Colonic mucosa (tissue), 4 donors: ENCODE measurements at regions not wholly inside any gene's neighbourhood (a gene's known extent, or its start where the extent isn't known, plus 50 kb on each side); places are given as distances from the start of the nearest gene placed in this dataset.

Source experiments
- DNase-seq: peaks from one replicate; pipeline ENCODE4 v3.0.0-alpha.2; 2020
- H3K27ac ChIP-seq: fragments of 200-600 bp; one replicate; pipeline ENCODE4 v1.8.0; 2021
- H3K27me3 ChIP-seq: fragments of 200-600 bp; one replicate; pipeline ENCODE4 v1.8.0; 2021
- H3K36me3 ChIP-seq: fragments of 200-600 bp; one replicate; pipeline ENCODE4 v1.8.0; 2021
- H3K4me1 ChIP-seq: fragments of 200-600 bp; one replicate; pipeline ENCODE4 v1.8.0; 2021; ENCODE audit warnings: mild to moderate bottlenecking
- H3K4me3 ChIP-seq: fragments of 200-600 bp; one replicate; pipeline ENCODE4 v1.8.0; 2021
- H3K9ac ChIP-seq, 2 donors: one replicate each; pipeline ENCODE4 v1.7.0; 2013; ENCODE audit warnings: control low read depth in 2 of 2, low read depth in 2 of 2, low read length in 2 of 2
- H3K9me3 ChIP-seq: fragments of 200-600 bp; one replicate; pipeline ENCODE4 v1.8.0; 2021
- CTCF ChIP-seq: fragments of 200-600 bp; IDR thresholded peaks from one replicate; pipeline ENCODE4 v1.8.0; 2022; ENCODE audit warnings: antibody characterized with exemption, mild to moderate bottlenecking
- intact Hi-C: fragments of 100-400 bp; cut with DNase I; formaldehyde crosslinking; loops from one replicate; pipeline ENCODE4 v1.14.1; 2022
- donor health status: healthy.
- donor health status: DM: no; HTN: no; CAD: no.
- donor health status: DM: no; HTN: no; CAD: no.

- no peak overlapping the region for H3K4me3 ChIP-seq
- TF ChIP-seq CTCF, result no peak
- DNase-seq, result no peak
- no peak overlapping the region for H3K9ac ChIP-seq
- no peaks in the 10 kb centered on the region for H3K9me3 ChIP-seq
- no peaks in the 10 kb centered on the region for H3K4me1 ChIP-seq
- no peak overlapping the region for H3K27ac ChIP-seq
- H3K27me3 ChIP-seq, result no peaks in the 10 kb centered on the region
- intact Hi-C loops, result no loop called here
- H3K36me3 ChIP-seq, result no peaks in the 10 kb centered on the region
Observed at GRCh38 chr6:92132957-92133356, 1286.4 kb downstream of the EPHA7 start.

- Histone ChIP-seq H3K27ac (no peak overlapping the region), H3K4me1 (no peaks in the 10 kb centered on the region), H3K36me3 (no peaks in the 10 kb centered on the region), H3K9me3 (no peaks in the 10 kb centered on the region), H3K27me3 (no peaks in the 10 kb centered on the region), H3K4me3 (no peak overlapping the region), H3K9ac (no peak overlapping the region)
- intact Hi-C loops, result no loop called here
- DNase-seq, result no peak
- TF ChIP-seq CTCF, result no peak
Observed at GRCh38 chr6:92132457-92132856, 1286.9 kb downstream of the EPHA7 start.

- H3K9me3 ChIP-seq, result no peaks in the 10 kb centered on the region
Observed at GRCh38 chr6:92130944-92131343, 1288.4 kb downstream of the EPHA7 start.

GRCh38 chr6:92126983-92127382 is 1292.4 kb downstream of the EPHA7 start:
- no peak overlapping the region for H3K4me3 ChIP-seq
- DNase-seq, result no peak
- intact Hi-C loops, result no loop called here
- no peak for TF ChIP-seq CTCF
- H3K9ac ChIP-seq, result no peak overlapping the region
- H3K27ac ChIP-seq, result no peak overlapping the region
- no peaks in the 10 kb centered on the region for H3K36me3 ChIP-seq
- H3K9me3 ChIP-seq, result no peaks in the 10 kb centered on the region
- H3K4me1 ChIP-seq, result no peaks in the 10 kb centered on the region
- H3K27me3 ChIP-seq, result no peaks in the 10 kb centered on the region

More at GRCh38 chr6:92130944-92131343, 1288.4 kb downstream of the EPHA7 start:
- H3K4me3 ChIP-seq, result no peak overlapping the region
- TF ChIP-seq CTCF, result no peak
- no peaks in the 10 kb centered on the region for H3K27me3 ChIP-seq
- H3K9ac ChIP-seq, result no peak overlapping the region
- DNase-seq, result no peak
- intact Hi-C loops, result no loop called here
- H3K27ac ChIP-seq, result no peak overlapping the region
- H3K36me3 ChIP-seq, result no peaks in the 10 kb centered on the region
- H3K4me1 ChIP-seq, result no peaks in the 10 kb centered on the region

- DNase-seq, result no peak
- H3K9ac ChIP-seq, result no peak overlapping the region
- H3K27me3 ChIP-seq, result no peaks in the 10 kb centered on the region
- no peaks in the 10 kb centered on the region for H3K9me3 ChIP-seq
- H3K4me3 ChIP-seq, result no peak overlapping the region
- no peaks in the 10 kb centered on the region for H3K36me3 ChIP-seq
- no peaks in the 10 kb centered on the region for H3K4me1 ChIP-seq
- intact Hi-C loops, result no loop called here
- no peak overlapping the region for H3K27ac ChIP-seq
- TF ChIP-seq CTCF, result no peak
Observed at GRCh38 chr6:92126088-92126487, 1293.3 kb downstream of the EPHA7 start.

- TF ChIP-seq CTCF, result no peak
- no peaks in the 10 kb centered on the region for H3K27me3 ChIP-seq
Observed at GRCh38 chr6:92125681-92126080, 1293.7 kb downstream of the EPHA7 start.

More at GRCh38 chr6:92125681-92126080, 1293.7 kb downstream of the EPHA7 start:
- Histone ChIP-seq H3K9ac (no peak overlapping the region), H3K4me1 (no peaks in the 10 kb centered on the region), H3K4me3 (no peak overlapping the region), H3K27ac (no peak overlapping the region), H3K9me3 (no peaks in the 10 kb centered on the region), H3K36me3 (no peaks in the 10 kb centered on the region)
- no peak for DNase-seq
- intact Hi-C loops, result no loop called here
